ENCODE measurements at regions not wholly inside any gene's neighbourhood (a gene's known extent, or its start where the extent isn't known, plus 50 kb on each side); places are given as distances from the start of the nearest gene placed in this dataset.
A peak's percentile ranks its signal among the peaks of the same experiment; 100 is the strongest.

GRCh38 chr10:10914144-10914543 is 103.5 kb upstream of the CELF2 start:
- intact Hi-C loops (cut with DNase I; ENCODE audit: low total_unique reads), result no loop called here
- Histone ChIP-seq H3K27ac (no peak overlapping the region), H3K4me3 (peak overlapping the region in 1 of 2 donors; percentile 18), H3K36me3 (no peaks in the 10 kb centered on the region), H3K9me3 (no peaks in the 10 kb centered on the region), H3K27me3 (no peaks in the 10 kb centered on the region), H3K4me1 (peaks cover 0 to 34% (median 21%) of the 10 kb centered on the region in 4 donors)
- no peak for DNase-seq
- no peak for TF ChIP-seq CTCF (IDR thresholded peaks at IDR 0.05)

- H3K4me1 ChIP-seq, result peaks cover 0 to 34% (median 21%) of the 10 kb centered on the region in 4 donors
- H3K4me3 ChIP-seq, result no peak overlapping the region
- no peaks in the 10 kb centered on the region for H3K27me3 ChIP-seq
- DNase-seq, result no peak
- no peaks in the 10 kb centered on the region for H3K9me3 ChIP-seq
- no peak for TF ChIP-seq CTCF (IDR thresholded peaks at IDR 0.05)
- H3K36me3 ChIP-seq, result no peaks in the 10 kb centered on the region
- intact Hi-C loops (cut with DNase I; ENCODE audit: low total_unique reads), result no loop called here
- no peak overlapping the region for H3K27ac ChIP-seq
These were observed 102.5 kb upstream of the CELF2 start for GRCh38 chr10:10915215-10915614.

GRCh38 chr10:10917031-10917430 is 100.6 kb upstream of the CELF2 start:
- H3K36me3 ChIP-seq, result no peaks in the 10 kb centered on the region
- intact Hi-C loops (cut with DNase I; ENCODE audit: low total_unique reads), result no loop called here
- no peak for TF ChIP-seq CTCF (IDR thresholded peaks at IDR 0.05)
- H3K9me3 ChIP-seq, result no peaks in the 10 kb centered on the region
- H3K4me3 ChIP-seq, result no peak overlapping the region
- no peaks in the 10 kb centered on the region for H3K27me3 ChIP-seq
- no peak overlapping the region for H3K27ac ChIP-seq
- H3K4me1 ChIP-seq, result peaks cover 0 to 23% (median 14%) of the 10 kb centered on the region in 4 donors
- no peak for DNase-seq

- Histone ChIP-seq H3K27me3 (no peaks in the 10 kb centered on the region), H3K9me3 (no peaks in the 10 kb centered on the region), H3K36me3 (no peaks in the 10 kb centered on the region), H3K27ac (no peak overlapping the region), H3K4me3 (no peak overlapping the region), H3K4me1 (peaks cover 0 to under 1% (median 0%) of the 10 kb centered on the region in 4 donors)
- intact Hi-C loops (cut with DNase I; ENCODE audit: low total_unique reads), result no loop called here
- no peak for TF ChIP-seq CTCF (IDR thresholded peaks at IDR 0.05)
- no peak for DNase-seq
These were observed 97.7 kb upstream of the CELF2 start for GRCh38 chr10:10919976-10920375.

GRCh38 chr10:10921826-10922461 is 95.7 kb upstream of the CELF2 start:
- no peaks in the 10 kb centered on the region for H3K9me3 ChIP-seq
- no peaks in the 10 kb centered on the region for H3K36me3 ChIP-seq
- H3K4me3 ChIP-seq, result no peak overlapping the region
- DNase-seq, result no peak
- intact Hi-C loops (cut with DNase I; ENCODE audit: low total_unique reads), result no loop called here
- H3K27me3 ChIP-seq, result no peaks in the 10 kb centered on the region
- H3K27ac ChIP-seq, result no peak overlapping the region
- TF ChIP-seq CTCF (IDR thresholded peaks at IDR 0.05), result no peak
- H3K4me1 ChIP-seq, result no peaks in the 10 kb centered on the region

Data from tibial artery (tissue), 4 donors.